Stimulated activated CD8-positive, alpha-beta memory T cell treated with anti-CD3 and anti-CD28 coated beads, Interleukin-2, amount 100 ng/mL, for 1 hour (primary cell): ENCODE measurements at regions not wholly inside any gene's neighbourhood (a gene's known extent, or its start where the extent isn't known, plus 50 kb on each side); places are given as distances from the start of the nearest gene placed in this dataset.
"Not testable (repeated sequence)": the region's sequence is repeated elsewhere in the genome, so short reads cannot be mapped to it uniquely, and the experiment has no call there.

ENCODE experiments used
- DNase-seq, 2 donors: peaks; one replicate each; pipeline ENCODE4 v3.0.0-alpha.2; 2020; ENCODE audit warnings: low read depth in 2 of 2

- no peak for DNase-seq
These were observed 210.0 kb downstream of the HINT1 start for GRCh38 chr5:130955041-130955440.

GRCh38 chr5:130954336-130954735 is 210.7 kb downstream of the HINT1 start:
- no peak for DNase-seq

- DNase-seq: no peak
These were observed 226.0 kb downstream of the HINT1 start for GRCh38 chr5:130939059-130939458.

- DNase-seq: no peak
These were observed 228.0 kb downstream of the HINT1 start for GRCh38 chr5:130937046-130937445.

GRCh38 chr5:130923543-130924124 is 241.4 kb downstream of the HINT1 start:
- DNase-seq: no peak

GRCh38 chr5:130912088-130912487 is 253.0 kb downstream of the HINT1 start:
- no peak for DNase-seq

- DNase-seq: no peak
These were observed 256.9 kb downstream of the HINT1 start for GRCh38 chr5:130908186-130908585.

- not testable (repeated sequence) for DNase-seq
These were observed 267.4 kb downstream of the HINT1 start for GRCh38 chr5:130897537-130898195.

GRCh38 chr5:130897181-130897536 is 267.9 kb downstream of the HINT1 start:
- DNase-seq: not testable (repeated sequence)

- no peak for DNase-seq
These were observed 268.4 kb downstream of the HINT1 start for GRCh38 chr5:130896636-130897035.

- DNase-seq: no peak
These were observed 272.1 kb downstream of the HINT1 start for GRCh38 chr5:130893006-130893405.

GRCh38 chr5:130890610-130891009 is 274.4 kb downstream of the HINT1 start:
- no peak for DNase-seq

- DNase-seq: no peak
These were observed 279.4 kb downstream of the HINT1 start for GRCh38 chr5:130885691-130886090.

GRCh38 chr5:130885027-130885426 is 280.0 kb downstream of the HINT1 start:
- no peak for DNase-seq

- DNase-seq: no peak
These were observed 281.0 kb downstream of the HINT1 start for GRCh38 chr5:130884023-130884422.

GRCh38 chr5:130875656-130876055 is 289.4 kb downstream of the HINT1 start:
- no peak for DNase-seq

GRCh38 chr5:130874861-130875417 is 290.1 kb downstream of the HINT1 start:
- no peak for DNase-seq

- no peak for DNase-seq
These were observed 293.5 kb downstream of the HINT1 start for GRCh38 chr5:130871346-130872086.

GRCh38 chr5:130870691-130871090 is 294.4 kb downstream of the HINT1 start:
- no peak for DNase-seq

- DNase-seq: no peak
These were observed 296.7 kb downstream of the HINT1 start for GRCh38 chr5:130868186-130868840.

GRCh38 chr5:130845049-130845765 is 319.8 kb downstream of the HINT1 start:
- DNase-seq: no peak
